HG02678 (cell line): ENCODE measurements at regions not wholly inside any gene's neighbourhood (a gene's known extent, or its start where the extent isn't known, plus 50 kb on each side); places are given as distances from the start of the nearest gene placed in this dataset.

Source experiments
- ATAC-seq: cut with Tn5 transposase; IDR thresholded peaks from one replicate; pipeline ENCODE4 v1.9.1; 2021; ENCODE audit warnings: mild to moderate bottlenecking, moderate library complexity; ENCODE audit not compliant: unreplicated experiment

DNA sequence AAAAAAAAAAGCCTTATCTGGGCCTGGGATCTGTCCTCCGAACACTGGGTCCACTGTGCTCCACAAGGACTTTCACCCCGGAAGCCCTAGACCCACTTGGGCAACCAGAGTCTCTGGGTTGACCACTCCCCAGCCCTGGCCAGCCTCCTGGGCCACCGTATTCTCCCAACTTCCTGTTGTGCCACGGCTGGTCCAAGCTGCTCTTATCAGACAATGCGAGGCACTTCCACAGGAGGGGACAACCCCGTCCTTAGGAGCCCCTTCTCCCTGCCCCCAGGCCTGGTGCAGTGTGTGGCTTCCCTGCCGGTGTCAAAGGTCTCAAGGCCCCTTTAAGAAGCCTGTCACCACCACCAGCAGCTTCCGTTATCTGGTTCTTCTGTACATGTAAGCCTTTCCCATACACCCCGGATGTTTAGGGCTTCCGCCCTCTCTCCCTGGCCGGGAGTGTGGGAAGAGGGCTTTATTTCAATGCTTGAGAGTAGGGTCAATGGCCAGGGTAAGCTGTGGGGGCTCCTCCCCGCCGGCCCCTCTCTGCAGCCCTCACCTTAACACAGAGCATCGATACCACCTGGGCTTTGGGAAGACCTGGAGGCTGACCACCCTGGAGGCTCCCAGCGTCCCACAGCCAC lies 313.0 kb downstream of the SEC14L1 start:
- no peak for ATAC-seq

DNA sequence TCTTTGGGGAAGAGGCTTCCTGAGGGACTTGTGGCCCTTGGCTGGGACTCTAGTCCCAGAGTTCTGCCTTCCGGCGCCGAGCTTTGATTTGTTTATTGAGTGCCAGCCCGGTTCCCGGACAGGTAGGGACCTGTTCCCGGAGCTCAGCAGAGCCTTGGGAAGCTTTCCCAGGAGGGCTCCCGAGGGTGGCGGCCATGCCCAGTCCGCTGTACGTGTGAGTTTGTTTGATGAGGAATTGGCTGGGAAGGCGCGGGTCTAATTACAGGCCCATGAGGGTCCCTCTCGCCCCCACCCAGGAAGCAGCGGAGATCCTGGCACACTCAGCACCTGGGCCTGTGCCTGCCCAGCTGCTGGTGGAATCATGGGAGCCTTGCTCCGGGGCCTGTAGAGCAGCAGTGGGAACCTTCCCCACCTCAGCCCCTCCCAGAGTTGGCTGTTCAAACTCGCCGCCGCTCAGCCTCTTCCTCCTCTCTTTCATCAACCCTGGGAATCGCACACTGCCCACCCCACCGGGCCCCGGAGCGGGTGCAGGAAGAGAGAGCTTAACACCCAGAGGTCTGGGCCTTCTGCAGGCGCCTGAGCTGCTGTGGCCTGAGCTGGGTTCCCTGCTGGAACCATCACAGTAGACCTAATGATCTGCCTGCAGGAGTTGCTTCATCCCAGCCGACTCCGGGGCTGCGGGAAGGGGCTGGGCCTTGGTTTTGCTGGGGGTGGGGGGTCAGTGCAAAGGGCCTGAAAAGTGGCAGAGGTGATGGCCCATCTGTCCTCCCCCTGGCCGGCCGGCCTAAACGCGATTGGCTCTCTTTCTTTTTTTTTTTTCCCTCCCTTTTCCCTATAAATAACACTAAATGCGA lies 313.7 kb downstream of the SEC14L1 start:
- ATAC-seq = no peak

- no peak for ATAC-seq
Measured at GRCh38 chr17:77455111-77455890, 314.5 kb downstream of the SEC14L1 start.

DNA sequence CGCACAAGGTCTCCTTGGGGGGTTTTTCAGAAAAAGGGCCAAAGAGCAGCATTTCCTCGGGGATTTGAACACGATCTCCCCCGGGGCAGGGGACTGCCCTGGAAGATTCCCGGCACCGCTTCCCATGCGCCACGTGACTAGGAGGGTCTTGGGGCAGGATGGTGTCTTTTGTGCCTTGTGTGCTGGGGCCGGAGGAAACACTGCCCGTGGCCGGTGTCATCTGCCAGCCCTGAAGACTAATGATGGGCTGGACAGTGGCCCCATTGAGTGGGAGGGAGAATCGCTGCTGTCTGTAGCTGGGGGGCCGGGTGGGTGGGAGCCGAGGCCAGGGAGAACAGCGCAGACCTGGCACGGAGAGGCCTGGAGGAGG lies 315.1 kb downstream of the SEC14L1 start:
- no peak for ATAC-seq

GRCh38 chr17:77456271-77456950 lies 315.6 kb downstream of the SEC14L1 start:
- ATAC-seq = no peak

DNA sequence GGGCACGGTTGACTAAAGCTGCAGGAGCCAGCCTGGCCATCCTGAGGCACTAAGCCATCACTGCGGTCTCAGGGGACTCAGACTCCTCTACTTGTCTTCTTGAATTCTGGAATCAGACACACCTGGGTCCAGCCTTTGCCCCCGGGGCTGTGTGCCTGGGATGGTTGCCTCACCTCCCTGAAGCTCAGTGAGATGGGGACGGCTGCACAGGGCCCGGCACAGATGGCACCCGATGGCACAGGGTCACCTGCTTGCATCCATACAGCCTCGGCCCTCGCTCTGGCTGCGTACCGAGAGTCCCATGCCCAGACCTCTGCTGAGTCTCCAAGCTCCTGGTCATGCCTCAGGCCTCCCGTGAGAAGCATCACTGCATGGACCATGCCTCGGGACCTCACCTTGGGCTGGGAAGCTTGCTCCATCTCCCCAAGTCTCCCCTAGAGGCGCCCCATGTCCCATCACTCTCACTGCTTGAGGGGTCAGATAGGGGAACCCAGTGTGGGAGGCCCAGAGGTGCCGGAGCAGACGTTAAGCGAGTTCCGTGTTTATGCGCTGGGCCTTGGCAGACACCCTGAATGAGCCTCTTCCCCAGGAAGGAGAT lies 316.3 kb downstream of the SEC14L1 start:
- no peak for ATAC-seq

GRCh38 chr17:77457572-77458201 lies 316.9 kb downstream of the SEC14L1 start:
- ATAC-seq = no peak

DNA sequence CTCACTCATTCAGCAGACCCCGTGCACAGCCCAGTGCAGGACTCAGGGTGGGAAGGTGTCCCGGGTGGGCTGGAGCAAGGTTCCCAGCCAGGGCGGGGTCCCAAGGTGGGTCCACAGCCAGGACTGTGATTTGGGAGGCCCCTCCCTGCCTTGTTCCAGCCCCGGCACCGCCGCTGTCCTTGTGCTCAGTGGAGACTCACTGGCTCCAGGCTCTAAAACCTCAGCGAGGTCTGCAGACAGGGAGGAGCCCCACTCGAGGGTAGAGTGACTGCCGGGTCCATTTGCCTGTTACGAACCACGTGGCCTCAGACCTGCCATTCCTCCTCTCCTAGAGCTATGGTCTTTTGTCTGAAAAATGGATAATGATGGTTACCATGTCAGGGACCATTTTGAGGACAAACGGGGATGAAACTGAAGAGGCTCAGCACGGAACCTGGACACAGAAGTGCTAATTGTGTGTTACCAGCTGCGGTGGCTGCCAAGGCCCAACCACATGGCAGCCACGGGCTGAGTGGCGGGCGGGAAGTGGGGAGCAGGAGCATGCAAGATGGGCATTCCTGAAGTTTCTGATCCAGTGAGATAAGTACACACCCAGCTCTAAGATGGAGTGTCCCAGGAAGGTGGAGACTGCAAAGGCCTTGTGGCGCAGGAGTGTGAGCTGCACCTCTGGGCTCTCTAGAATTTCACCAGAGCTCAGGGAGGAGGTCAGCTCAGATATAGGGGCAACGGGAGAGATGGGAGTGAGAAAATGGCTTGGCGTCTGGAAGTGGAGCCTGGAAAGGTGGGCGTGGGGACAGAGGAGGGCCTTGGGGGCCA lies 317.6 kb downstream of the SEC14L1 start:
- ATAC-seq = no peak

GRCh38 chr17:77459018-77459755 lies 318.4 kb downstream of the SEC14L1 start:
- no peak for ATAC-seq

DNA sequence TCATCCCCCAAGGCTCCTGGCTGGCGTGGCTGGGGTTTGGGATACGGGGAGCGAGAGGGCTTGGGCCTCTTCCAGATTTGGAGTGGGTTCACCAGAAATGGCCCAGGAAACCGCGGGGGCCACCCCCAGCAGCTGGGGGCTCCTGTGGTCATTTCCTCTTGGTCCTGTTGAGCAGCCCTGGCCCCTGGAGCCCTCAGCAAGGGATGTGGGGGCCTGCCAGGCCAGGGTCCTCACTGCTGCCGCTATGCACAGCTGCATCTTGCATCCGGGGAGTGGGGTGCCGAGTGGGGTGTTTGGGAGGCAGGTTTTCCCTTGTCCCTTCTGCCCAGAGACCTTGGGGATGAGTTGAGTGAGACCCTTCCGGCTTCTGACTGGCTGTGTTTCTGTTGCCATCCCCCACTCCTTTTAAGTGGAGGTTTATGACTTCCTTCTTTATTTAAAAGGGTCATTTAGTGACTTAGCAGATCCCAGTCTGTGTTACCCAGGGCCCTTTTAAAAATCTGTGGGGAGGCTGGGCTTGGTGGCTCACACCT lies 319.8 kb downstream of the SEC14L1 start:
- no peak for ATAC-seq

DNA sequence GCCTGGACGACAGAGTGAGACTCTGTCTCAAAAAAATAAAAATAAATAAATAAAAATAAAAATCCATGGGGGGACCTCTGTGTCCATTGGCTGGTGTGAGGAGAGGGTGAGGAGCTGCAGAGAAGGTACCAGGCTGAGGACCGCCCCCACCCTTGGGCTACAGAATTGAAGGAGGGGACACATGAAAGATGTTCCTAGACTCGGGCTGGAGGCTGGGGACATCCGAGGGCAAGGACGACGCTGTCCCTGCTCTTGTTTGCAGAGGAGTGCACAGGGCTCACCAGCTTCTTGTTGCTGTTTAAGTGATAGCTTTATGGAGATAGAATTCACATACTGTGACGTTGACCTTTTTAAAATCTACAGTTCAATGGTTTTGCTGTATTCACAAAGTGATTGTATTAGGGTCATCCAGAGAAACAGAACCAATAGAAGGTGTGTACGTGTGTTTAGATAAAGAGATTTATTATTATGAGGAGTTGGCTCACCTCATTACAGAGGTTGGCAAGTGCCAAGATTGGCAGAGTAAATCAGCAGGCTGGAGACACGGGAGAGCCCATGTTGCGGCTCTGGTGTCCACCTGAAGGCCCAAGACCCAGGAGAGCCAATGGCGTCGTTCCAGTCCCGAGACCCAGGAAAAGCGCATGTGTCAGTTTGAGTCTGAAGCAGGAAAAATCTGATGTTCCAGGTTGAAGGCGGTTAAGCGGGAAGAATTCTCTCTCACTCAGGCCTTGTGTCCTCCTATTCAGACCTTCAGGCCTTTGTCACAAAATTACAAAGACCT lies 320.7 kb downstream of the SEC14L1 start:
- ATAC-seq = no peak

DNA sequence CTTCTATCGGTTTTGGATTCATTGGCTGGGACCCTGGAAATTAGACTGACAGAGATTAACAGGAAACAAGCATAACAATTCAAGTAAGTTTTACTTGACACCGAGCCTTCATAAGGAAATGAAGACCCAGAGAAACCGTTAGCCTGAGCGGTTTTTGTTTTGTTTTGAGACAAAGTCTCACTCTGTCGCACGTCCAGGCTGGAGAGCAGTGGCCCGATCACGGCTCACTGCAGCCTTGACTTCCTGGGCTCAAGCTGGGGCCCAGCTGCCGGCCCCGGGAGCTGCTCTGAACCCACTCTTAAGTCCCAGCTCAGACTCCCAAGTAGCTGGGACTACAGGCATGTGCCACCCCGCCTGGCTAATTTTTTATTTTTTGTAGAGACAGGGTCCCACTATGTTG lies 321.3 kb downstream of the SEC14L1 start:
- peak; percentile 43 for ATAC-seq

DNA sequence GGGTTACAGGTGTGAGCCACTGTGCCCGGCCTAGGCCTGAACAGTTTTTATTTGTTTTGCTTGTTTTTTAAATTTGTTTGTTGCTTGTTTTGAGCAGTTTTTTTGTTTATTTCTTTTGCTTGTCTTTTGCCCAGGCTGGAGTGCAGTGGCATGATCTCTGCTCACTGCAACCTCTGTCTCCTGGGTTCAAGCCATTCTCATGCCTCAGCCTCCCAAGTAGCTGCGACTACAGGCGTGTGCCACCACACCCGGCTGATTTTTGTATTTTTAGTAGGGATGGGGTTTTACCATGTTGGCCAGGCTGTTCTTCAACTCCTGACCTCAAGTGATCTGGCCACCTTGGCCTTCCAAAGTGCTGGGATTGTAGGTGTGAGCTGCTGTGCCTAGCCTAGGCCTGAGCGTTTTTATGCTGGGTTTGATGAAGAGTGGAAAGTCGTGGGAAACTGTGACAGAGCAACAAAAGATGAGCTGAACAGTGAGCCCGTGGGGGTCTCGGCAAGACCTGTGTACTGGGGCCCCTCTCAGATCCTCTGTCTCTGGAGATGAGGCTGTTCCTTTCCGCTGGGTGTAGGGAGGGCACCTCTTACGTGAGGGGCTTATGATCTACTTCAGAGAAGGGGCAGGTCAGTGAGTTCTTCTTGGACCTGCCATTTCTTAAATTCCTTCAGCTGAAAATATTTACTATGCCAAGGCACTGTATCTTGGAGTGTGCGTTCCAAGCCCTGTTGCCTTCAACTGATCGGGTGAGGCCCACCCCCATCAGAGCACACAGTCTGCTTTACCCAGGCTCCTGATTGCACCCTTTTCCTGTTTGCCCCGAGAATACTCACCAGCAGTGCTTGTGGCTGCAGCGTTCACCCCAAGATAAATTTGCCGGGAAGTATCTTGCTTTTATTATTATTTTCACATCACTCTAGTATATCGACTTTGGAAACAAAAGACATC lies 322.1 kb downstream of the SEC14L1 start:
- no peak for ATAC-seq

- ATAC-seq = no peak
Measured at GRCh38 chr17:77464988-77465357, 324.2 kb downstream of the SEC14L1 start.

GRCh38 chr17:77465358-77466041 lies 324.7 kb downstream of the SEC14L1 start:
- ATAC-seq = peak; percentile 61

- ATAC-seq = no peak
Measured at GRCh38 chr17:77466140-77466539, 325.4 kb downstream of the SEC14L1 start.
